HG03460 (cell line): ENCODE measurements at regions not wholly inside any gene's neighbourhood (a gene's known extent, or its start where the extent isn't known, plus 50 kb on each side); places are given as distances from the start of the nearest gene placed in this dataset.
"Not testable (repeated sequence)": the region's sequence is repeated elsewhere in the genome, so short reads cannot be mapped to it uniquely, and the experiment has no call there.

ENCODE experiments used
- ATAC-seq: cut with Tn5 transposase; IDR thresholded peaks from one replicate; pipeline ENCODE4 v1.9.1; 2021; ENCODE audit not compliant: unreplicated experiment

DNA sequence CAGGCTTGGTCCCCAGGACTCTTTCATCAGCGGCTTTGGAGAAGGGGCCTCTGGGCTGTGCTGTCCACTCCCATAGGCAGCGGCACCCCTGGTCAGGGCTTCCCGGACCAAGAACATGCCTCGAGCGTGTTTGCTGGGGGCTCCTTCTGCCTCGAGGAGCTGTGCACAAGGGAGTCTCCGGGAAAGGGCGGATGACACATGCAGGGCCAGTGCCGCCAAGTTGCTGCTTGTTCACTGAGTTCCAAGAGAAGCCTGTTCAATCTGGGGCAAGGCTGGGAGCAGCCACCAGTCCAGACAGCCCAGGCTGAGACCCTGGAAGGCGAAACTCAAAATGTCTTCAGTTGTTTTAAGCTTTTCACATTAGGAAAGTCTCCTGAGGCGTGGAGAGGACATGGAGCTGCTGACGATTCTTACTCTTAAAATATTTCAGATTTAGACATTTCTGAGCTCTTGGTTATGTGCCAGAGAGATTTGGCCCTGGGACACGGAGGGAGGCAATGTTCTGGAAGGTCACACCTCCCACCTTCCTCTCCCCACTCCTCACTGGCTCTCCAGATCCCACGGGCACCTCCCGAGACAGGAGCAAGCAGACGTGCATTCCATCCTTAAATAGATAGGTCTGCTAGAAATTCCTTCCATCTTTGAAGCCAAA is 84.5 kb upstream of the ZNF469 start:
- ATAC-seq = no peak

DNA sequence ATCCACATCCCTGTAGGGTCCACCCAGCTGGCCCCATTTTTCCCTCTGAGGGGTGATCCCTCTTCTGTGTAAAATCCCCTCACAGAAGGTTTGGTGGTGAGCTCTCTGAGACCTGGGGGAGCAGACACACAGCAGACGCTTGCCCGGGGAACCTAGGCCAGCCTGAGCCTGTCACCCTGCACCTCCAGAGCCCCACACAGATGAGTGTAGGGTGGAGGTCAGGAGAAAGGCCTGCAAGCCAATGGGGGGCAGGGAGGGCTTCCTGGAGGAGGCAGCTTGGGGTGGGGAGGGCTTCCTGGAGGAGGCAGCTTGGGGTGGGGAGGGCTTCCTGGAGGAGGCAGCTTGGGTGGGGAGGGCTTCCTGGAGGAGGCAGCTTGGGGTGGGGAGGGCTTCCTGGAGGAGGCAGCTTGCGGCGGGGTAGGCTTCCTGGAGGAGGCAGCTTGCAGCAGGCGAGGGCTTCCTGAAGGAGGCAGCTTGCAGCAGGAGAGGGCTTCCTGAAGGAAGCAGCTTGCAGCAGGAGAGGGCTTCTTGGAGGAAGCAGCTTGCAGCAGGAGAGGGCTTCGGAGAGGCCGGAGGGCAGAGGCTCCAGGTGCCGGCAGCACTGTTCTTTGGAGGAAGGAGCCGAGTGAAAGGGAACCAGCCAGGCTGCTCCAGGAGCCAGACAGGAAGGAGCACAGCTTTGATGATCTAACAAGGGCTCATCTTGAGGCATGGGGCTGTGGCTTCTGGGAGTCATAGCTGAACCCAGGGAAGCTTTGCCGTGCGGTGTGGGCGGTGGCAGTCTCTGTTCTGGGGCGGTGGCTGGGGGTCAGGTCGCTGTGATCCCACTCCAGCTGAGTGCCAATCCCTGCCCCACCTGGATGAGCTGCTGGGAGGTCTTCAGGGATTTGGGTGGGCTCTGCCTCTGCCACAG is 83.7 kb upstream of the ZNF469 start:
- no peak for ATAC-seq

DNA sequence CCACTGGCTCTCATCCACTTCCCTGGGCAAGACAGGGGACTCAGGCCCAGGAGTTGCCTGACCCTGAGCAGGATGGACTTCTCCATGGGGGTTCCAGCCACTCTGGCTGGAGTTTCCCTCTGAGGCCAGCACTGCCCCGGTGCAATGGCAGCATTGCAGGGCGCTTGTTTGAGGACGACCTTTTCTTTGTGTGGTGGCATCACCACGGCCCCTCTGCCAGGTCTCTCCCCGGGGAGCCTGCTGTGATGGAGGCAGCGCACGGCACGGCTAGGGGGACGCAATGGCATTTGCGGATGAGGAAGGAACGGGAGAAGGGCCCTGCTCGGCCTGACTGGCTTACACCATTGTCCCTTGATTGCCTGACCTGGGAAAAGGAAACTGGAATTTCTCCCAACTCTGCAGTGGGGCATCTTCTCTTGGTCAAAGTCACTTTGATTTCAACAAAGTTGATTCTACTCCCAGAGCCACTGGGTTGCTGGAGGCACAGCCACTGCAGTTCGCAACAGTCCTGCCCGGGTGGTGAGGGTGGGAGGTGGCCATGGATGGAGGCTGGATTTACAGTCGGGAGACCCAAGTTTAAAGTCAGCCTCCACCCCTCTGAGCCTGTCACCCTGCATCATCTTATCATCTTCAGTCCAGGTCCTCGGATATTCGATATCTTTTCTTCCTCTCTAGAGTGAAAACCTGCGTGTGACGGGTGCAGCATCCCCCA is 82.9 kb upstream of the ZNF469 start:
- ATAC-seq = no peak

DNA sequence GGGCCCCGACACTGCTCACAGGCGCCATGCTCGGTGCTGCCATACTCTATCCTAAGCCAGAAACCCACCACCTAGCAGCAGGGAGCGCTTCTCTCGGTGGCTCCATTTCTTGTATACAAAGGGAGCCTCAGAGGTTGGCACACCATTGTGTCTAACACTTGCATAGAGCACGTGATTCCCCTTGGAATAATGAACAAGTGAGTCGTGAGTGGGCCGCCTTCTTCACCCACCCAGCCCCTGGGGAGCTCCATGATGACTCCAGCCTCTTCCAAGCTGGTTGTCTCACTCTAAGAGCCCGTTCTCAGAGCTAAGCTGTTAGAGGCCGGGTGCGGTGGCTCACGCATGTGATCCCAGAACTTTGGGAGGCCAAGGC is 82.3 kb upstream of the ZNF469 start:
- ATAC-seq = no peak

DNA sequence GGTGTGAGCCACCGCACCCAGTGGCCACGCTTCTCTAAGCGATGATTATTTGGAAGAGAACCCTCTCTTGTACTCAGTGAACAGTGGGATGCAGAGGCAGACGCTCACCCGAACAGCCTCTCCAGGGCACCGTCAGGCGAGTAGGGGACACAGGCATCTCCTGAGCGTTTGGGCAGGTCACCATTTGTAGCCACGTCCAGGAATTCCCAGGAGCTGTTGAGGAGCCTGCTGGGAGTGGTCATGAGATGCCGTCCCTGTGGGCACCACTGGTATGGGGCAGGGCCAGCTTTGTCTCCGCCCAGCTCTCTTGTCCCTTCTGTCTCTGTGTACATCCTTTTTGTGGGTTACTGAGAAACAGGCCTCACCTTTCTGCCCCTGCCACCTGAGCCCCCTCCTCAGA is 81.3 kb upstream of the ZNF469 start:
- ATAC-seq = no peak

DNA sequence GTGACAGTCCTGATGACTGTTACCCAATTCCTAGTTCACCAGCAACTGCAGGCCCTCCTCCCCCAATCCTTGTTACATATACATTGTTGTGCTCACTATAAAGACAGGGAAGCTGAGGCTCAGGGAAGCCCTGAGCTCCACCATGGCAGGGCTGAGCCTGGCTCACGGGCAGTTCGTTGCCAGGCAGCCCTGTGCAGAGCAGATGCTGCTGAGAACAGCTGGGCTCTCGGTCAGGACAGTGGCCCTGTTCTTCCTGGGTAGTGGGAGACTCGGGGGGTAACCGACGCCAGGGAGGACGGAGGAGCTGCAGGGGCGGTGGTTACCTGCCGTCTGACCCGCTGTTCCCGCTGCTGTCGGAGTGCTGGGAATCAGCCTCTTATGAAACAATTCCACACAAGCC is 80.9 kb upstream of the ZNF469 start:
- no peak for ATAC-seq

DNA sequence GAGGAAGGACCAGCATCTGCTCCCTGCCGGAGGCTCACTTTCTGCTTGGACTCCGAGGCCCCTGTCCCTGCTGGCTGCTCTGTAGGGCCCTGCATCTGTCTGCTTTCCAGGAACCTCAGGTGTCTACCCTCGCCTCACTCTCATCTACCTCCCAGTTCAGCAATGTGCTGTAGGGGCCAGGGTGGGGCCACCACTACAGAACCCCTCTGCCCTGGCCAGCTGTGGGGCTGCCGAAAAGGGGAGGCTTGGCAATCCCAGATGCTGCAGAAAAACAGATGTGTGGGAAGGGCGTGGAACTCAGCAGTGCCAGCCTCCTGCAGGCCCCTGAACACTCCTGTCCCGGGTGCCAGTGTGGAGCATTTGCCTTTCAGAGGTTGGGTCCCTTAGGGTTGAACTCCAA is 80.1 kb upstream of the ZNF469 start:
- ATAC-seq = no peak

DNA sequence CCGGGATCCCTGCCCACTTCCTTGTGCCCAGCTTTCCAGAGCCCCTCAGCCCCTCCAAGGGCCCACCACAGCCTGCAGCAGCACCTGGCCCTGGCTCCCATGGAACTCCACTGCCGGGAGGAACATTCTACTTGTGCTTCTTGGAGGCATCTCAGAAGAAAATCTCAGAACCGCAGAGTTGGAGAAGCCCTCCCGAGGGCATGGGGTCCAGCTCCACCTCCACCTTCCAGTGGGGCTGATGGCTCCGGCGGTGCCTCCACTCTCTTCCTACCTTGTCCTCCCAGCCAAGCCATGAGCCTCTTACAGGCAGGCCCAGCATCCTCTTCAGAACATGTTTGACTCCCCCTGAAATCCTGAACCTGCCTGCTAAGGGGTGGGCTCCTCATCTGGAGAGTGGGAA is 79.4 kb upstream of the ZNF469 start:
- ATAC-seq = no peak

DNA sequence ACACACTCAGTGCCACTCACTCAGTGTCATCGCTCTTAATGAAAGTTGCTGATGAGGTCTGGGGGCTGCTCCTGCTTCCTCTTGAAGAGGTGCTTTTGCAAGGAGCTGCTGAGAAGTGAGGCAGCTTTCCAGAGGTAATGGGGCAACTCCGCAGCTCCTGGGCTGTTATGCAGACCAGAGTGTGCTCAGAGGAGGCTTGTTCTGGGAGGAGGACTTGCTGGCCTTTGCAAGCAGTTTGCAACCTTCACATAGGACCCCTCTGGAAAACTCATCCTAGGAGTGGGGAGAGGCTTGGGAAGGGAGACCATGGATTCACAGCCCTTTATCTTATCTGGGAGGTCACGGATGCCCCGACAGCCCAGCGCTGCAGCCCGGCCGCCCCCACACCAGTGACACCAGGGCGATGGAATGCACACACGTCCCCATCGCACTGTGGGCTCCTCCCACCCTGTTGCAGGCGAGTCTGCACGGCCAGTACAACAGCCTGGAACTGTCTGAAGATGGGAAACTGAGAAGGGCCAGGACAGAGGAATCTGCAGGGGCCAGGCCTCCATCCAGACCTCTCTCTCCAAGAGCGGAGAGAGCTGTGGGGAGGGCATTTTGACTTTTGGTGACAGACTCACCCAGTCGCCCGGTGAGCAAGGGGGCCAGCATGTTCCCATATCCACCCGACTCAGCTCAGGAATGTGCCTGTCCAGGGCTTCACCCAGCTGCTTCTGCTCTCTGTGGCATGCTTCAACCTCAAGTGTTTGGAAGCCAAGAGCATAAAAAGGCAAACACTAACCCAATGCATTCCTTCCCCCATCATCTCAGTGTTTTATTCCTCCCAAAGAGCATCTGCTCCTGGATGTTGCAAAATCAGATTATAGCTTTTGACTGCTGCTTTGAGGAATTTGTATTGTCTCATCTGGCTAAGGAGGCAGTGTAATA is 78.6 kb upstream of the ZNF469 start:
- no peak for ATAC-seq

DNA sequence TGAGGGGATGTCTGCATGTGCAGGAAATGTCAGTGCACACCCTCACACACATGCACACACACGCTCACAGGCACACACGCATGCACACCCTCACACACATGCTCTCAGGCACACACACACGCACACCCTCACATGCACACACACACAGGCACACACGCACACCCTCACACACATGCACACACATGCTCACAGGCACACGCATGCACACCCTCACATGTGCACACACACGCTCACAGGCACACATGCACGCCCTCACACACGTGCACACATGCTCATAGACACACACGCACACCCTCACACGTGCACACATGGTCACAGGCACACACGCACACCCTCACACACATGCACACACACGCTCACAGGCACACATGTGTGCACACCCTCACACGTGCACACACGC is 77.6 kb upstream of the ZNF469 start:
- no peak for ATAC-seq

DNA sequence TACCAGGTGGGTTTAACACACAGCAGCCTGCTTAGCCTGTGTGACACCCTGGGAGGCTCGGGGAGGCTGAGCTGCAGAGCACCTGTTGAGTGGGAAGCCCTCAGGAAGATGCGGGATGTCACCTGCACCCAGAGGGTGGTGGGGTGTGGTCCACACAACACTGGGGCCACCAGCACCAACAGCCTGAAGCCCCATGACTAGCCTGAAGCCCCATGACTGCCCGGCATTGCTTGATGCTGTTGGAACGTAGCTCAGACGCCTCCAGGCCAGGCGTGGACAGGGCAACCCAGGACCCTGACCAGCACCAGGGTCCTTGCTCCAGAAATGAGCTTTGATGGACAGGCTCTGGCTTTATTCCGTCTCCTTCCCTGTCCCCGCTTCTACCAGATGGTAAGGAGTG is 76.3 kb upstream of the ZNF469 start:
- no peak for ATAC-seq

DNA sequence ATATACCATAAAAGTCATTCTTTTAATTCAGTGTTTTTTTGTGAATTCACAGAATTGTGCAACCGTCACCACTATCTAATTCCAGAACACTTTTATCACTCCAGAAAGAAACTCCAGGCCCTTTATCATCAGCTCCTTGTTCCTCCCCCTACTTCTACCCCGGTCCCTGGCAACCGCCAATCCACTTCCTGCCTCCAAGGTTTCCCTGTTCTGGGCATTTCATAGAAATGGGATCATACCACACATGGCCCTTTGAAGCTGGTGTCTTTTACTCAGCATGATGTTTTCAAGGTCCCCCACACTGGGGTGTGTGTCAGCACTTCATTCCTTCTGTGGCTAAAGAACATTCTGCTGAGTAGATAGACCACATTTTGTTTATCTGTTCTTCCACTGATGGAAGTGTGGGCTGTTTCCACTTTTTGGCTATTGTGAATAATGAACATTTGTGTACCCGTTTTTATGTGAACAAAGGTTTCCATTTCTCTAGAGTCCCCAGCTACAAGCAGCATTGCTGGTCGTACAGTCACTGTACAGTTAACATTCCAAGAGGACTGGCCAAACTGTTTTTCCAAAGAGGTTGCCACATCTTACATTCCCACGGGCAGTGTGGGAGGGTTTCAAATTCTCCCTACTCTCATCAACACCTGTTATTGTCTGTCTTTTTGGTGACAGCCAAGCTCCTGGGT is 75.8 kb upstream of the ZNF469 start:
- no peak for ATAC-seq

DNA sequence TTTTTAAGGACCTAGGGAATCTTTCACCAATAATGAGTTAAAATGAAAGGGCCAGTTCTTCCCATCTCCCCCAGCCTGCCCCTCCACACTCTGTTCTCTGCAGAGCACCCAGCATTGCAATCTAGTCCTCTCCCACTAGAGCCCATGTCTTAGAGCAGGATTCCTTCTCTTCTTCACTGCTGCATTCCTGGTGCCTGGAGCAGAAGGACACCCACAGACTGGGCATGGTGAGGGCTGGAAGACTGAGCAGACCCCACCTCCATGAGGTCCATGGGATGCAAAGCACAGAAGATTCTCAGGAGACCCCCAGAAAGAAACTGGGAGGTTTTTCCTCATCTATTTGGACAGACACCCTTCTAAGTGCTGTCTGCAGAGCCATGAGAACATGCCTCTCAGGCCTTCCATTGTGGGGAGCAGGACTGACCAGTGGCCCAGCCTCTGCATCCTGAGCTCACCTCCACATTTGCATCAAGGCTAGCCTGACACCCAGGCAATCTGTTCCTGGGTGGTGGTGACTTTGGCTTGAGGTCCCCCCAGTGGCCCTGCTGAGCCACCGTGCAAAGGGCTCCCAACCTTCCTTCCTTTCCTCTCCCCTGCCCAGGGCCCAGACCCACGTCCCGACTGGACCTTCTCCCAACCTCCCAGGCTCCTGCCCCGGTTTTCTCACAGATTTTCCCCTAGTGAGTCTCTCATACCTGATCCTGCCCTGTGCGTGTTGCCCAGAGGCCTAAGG is 74.2 kb upstream of the ZNF469 start:
- ATAC-seq = no peak

DNA sequence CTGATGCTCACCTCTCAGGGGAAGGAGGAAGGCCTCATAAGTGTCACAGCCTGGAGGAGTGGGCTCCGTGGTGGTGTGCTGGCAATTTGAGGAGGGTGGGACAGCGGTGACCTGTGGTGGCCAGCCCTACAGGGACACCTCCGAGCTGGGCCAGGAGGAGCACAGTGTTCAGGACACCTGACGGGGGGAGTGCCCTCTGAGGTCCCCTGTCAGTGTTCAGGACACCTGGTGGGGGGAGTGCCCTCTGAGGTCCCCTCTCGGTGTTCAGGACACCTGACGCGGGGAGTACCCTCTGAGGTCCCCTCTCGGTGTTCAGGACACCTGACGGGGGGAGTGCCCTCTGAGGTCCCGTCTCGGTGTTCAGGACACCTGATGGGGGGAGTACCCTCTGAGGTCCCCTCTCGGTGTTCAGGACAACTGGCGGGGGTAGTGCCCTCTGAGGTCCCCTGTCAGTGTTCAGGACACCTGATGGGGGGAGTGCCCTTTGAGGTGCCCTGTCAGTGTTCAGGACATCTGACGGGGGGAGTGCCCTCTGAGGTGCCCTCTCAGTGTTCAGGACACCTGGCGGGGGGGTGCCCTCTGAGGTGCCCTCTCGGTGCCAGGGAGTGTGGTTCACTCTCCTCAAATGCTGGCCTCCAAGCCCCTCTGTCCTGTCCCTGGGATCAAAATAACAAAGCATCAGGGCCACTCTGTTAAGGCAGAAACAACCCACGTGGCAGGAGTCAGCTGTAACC is 73.4 kb upstream of the ZNF469 start:
- no peak for ATAC-seq

DNA sequence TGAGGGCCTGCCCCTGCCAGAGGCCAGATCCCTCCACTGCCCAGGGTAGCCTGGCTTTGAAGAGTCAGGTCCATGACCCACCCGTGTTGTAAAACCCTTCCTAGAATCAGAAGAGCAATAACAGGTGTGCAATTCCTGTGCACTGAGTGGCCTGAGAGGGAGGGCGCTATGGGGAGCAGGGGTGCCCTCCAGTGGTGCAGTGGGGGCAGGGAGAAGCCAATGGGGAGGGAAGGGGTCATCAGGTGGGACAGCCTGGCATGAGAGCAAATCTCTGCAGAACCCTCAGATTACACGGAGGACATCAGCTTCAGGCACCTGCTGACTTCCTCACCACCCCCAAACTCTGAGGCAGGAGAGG is 72.9 kb upstream of the ZNF469 start:
- no peak for ATAC-seq

DNA sequence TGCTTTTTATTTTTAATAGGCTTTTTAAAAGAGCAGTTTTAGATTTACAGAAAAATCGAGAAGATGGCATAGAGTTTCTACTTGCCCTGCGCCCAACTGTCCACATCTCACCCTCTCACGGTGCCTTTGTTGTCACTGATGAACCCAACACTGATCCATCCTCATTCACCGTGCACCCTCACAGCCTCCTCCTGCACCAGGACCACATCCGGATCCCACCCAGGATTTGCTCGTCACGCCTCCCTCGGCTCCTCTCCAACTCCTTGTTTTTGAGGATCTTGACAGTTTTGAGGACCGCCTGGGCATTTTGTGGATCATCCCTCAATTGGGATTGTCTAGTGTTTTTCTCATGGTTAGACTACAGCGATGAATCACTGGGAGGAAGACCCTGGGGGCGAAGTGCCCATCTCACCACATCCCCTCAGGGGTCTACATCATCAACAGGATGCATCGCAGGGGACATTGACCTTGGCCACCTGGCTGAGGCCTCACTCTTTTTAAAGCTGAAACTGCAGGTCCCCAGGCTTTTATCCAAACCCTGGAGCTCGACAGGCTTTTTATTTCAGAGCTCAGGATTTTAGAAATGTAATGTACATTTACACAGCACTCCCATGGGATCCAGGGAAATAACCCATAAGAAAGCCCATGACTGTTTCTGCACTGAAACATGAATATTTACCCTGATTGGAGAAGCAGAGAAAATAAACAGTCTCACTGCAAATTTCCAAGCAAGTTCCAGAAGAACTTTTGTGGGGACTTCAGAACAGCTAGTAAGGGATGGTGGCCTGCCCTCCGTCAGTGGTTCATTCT is 71.8 kb upstream of the ZNF469 start:
- no peak for ATAC-seq

DNA sequence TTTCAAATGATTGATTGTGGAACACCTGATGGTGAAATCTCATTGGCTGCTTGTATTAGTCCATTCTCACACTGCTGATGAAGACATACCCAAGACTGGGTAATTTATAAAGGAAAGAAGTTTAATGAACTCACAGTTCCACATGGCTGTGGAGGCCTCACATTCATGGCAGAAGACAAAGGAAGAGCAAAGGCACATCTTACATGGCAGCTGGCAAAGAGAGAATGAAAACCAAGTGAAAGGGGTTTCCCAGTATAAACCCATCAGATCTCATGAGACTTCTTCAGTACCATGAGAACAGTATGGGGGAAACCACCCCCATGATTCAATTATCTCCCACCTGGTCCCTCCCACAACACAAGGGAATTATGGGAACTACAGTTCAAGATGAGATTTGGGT is 70.9 kb upstream of the ZNF469 start:
- ATAC-seq = not testable (repeated sequence)

DNA sequence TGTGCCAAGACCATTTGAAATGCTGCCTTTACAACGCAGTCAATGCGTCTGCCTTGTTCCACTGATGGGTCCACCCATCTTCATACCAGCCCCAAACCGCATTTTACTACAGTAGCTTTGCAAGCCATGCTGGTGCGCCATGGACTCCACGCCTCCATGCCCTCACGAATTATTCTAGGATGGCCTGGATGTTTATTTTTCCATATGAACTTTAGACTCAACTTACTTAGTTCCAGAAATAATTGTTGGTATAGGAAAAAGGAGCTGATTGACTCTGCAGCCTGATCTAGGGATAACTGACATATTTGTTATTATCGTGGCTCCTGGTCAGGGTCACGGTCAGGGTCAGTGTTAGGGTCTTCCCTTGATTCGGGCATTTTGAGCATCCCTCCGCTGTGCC is 70.0 kb upstream of the ZNF469 start:
- no peak for ATAC-seq
